ENCODE measurements at regions not wholly inside any gene's neighbourhood (a gene's known extent, or its start where the extent isn't known, plus 50 kb on each side); places are given as distances from the start of the nearest gene placed in this dataset.

DNA sequence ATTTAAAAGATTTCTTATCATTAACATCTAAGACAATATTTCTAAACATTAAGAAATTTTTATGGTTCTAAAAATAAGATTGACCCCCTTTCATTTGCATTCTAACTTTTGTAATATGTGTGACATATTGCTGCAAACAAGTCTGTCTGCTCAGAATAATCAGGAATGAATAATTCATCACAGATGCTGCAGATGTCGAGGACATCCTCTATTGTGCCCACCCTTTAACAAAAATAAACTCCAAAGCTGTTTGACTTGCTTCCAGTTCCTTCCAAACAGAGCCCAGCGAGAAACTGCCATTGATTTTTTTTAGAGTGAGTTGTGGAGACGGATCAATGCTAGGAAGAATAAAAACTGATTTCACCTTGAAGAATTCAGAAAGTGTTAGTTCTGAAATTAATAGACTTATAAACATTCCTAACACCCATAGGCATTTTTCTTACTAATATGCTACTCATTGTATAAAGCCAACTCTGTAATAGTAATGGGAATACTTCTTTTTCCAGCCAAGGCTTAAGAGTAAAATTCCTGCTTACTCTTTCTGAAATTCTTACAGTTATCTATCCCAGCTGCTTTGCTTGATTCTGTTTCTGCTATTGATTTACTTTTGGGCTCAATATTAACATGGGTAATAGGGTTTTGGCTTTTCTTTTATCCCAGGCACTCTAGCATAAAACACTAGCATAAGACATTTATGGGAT, 244.8 kb upstream of the FAM83B start:
- TF ChIP-seq, protein P1, sequence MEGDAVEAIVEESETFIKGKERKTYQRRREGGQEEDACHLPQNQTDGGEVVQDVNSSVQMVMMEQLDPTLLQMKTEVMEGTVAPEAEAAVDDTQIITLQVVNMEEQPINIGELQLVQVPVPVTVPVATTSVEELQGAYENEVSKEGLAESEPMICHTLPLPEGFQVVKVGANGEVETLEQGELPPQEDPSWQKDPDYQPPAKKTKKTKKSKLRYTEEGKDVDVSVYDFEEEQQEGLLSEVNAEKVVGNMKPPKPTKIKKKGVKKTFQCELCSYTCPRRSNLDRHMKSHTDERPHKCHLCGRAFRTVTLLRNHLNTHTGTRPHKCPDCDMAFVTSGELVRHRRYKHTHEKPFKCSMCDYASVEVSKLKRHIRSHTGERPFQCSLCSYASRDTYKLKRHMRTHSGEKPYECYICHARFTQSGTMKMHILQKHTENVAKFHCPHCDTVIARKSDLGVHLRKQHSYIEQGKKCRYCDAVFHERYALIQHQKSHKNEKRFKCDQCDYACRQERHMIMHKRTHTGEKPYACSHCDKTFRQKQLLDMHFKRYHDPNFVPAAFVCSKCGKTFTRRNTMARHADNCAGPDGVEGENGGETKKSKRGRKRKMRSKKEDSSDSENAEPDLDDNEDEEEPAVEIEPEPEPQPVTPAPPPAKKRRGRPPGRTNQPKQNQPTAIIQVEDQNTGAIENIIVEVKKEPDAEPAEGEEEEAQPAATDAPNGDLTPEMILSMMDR (IDR thresholded peaks at IDR 0.05) = no peak
- H3K36me3 Mint-ChIP-seq (ENCODE audit: low read depth) = no peaks in the 10 kb centered on the region
- H3K27me3 Mint-ChIP-seq (ENCODE audit: insufficient read depth) = no peaks in the 10 kb centered on the region
- no peak for DNase-seq
- no peak overlapping the region for H3K27ac Mint-ChIP-seq
- no peak overlapping the region for H3K4me3 Mint-ChIP-seq
- no peaks in the 10 kb centered on the region for H3K4me1 Mint-ChIP-seq (ENCODE audit: low read depth)
- no peaks in the 10 kb centered on the region for H3K9me3 Mint-ChIP-seq

- Mint-ChIP-seq H3K4me1 (ENCODE audit: low read depth) (no peaks in the 10 kb centered on the region), H3K27ac (no peak overlapping the region), H3K36me3 (ENCODE audit: low read depth) (no peaks in the 10 kb centered on the region), H3K9me3 (no peaks in the 10 kb centered on the region), H3K27me3 (ENCODE audit: insufficient read depth) (no peaks in the 10 kb centered on the region), H3K4me3 (no peak overlapping the region)
- TF ChIP-seq, protein P1 (IDR thresholded peaks at IDR 0.05) = no peak
- no peak for DNase-seq
These were observed 244.0 kb upstream of the FAM83B start for GRCh38 chr6:54602591-54602990.

- H3K27ac Mint-ChIP-seq = no peak overlapping the region
- TF ChIP-seq, protein P1 (IDR thresholded peaks at IDR 0.05) = no peak
- H3K4me1 Mint-ChIP-seq (ENCODE audit: low read depth) = no peaks in the 10 kb centered on the region
- no peak for DNase-seq
- H3K27me3 Mint-ChIP-seq (ENCODE audit: insufficient read depth) = peaks cover 10% of the 10 kb centered on the region
- no peaks in the 10 kb centered on the region for H3K36me3 Mint-ChIP-seq (ENCODE audit: low read depth)
- H3K9me3 Mint-ChIP-seq = no peaks in the 10 kb centered on the region
- H3K4me3 Mint-ChIP-seq = no peak overlapping the region
These were observed 236.6 kb upstream of the FAM83B start for GRCh38 chr6:54609981-54610380.

DNA sequence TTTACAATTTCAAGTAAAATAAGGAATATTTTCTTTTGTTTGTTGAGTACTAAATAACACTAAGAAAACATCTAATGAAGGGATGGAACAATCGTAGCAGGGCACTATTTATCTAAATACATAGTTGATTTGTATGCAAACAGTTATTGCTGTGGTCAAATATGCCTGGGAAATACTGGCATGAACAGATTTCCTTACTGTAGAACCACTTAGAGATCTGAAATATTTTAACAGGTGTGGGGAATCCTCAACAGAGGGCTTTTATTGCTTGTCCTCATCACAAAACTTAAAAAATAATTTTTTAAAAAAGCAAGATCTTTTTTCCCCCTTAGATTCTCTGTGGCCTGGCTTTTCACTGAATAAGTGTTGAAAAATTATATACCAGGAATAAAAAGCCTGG, 233.0 kb upstream of the FAM83B start:
- H3K4me3 Mint-ChIP-seq = no peak overlapping the region
- TF ChIP-seq, protein P1 (IDR thresholded peaks at IDR 0.05) = no peak
- H3K36me3 Mint-ChIP-seq (ENCODE audit: low read depth) = no peaks in the 10 kb centered on the region
- H3K27ac Mint-ChIP-seq = no peak overlapping the region
- peaks cover 3% of the 10 kb centered on the region; the same call in 1 of the 2 replicates for H3K27me3 Mint-ChIP-seq (ENCODE audit: insufficient read depth)
- H3K9me3 Mint-ChIP-seq = no peaks in the 10 kb centered on the region
- no peak for DNase-seq
- peaks cover 19% of the 10 kb centered on the region for H3K4me1 Mint-ChIP-seq (ENCODE audit: low read depth)

GRCh38 chr6:54614499-54615195, 231.9 kb upstream of the FAM83B start:
- Mint-ChIP-seq H3K4me3 (no peak overlapping the region), H3K27me3 (ENCODE audit: insufficient read depth) (peaks cover 2% of the 10 kb centered on the region; the same call in 1 of the 2 replicates), H3K9me3 (no peaks in the 10 kb centered on the region), H3K4me1 (ENCODE audit: low read depth) (peaks cover 20% of the 10 kb centered on the region), H3K36me3 (ENCODE audit: low read depth) (no peaks in the 10 kb centered on the region), H3K27ac (no peak overlapping the region)
- TF ChIP-seq, protein P1 (IDR thresholded peaks at IDR 0.05) = no peak
- no peak for DNase-seq
